SK-N-SH (cell line): ENCODE measurements at regions not wholly inside any gene's neighbourhood (a gene's known extent, or its start where the extent isn't known, plus 50 kb on each side); places are given as distances from the start of the nearest gene placed in this dataset.

Experiments
- FOXM1 ChIP-seq: IDR thresholded peaks from 2 replicates; pipeline ENCODE4 v1.4.0; 2012; ENCODE audit warnings: low read depth, mild to moderate bottlenecking
- JUND ChIP-seq: IDR thresholded peaks from 2 replicates; pipeline ENCODE4 v1.4.0; 2012
- MXI1 ChIP-seq: IDR thresholded peaks from 2 replicates; pipeline ENCODE4 v1.6.1; 2012; ENCODE audit warnings: mild to moderate bottlenecking, low read depth, low read length, improper control_type of control experiment
- TAF1 ChIP-seq: IDR thresholded peaks from 2 replicates; pipeline ENCODE4 v1.6.1; 2012; ENCODE audit warnings: low read depth, mild to moderate bottlenecking, low read length, moderate library complexity, borderline replicate concordance
- TEAD4 ChIP-seq: IDR thresholded peaks from 2 replicates; pipeline ENCODE4 v1.4.0; 2012; ENCODE audit warnings: mild to moderate bottlenecking, borderline replicate concordance; ENCODE audit not compliant: insufficient read depth
- TF ChIP-seq, protein P1 (sequence below): fragments of 150-350 bp; IDR thresholded peaks from 2 replicates; pipeline ENCODE4 v1.6.1; 2017; ENCODE audit warnings: antibody characterized with exemption, low read length, low read depth, borderline replicate concordance
- TF ChIP-seq, protein P2 (sequence below): fragments of 200-600 bp; sonication (generic); IDR thresholded peaks from 2 replicates; pipeline ENCODE4 v1.6.1; 2017; ENCODE audit warnings: antibody characterized with exemption, mild to moderate bottlenecking, moderate library complexity
- TF ChIP-seq, protein P3 (sequence below): IDR thresholded peaks from 2 replicates; pipeline ENCODE4 v1.4.0; 2012; ENCODE audit warnings: low read depth

DNA sequence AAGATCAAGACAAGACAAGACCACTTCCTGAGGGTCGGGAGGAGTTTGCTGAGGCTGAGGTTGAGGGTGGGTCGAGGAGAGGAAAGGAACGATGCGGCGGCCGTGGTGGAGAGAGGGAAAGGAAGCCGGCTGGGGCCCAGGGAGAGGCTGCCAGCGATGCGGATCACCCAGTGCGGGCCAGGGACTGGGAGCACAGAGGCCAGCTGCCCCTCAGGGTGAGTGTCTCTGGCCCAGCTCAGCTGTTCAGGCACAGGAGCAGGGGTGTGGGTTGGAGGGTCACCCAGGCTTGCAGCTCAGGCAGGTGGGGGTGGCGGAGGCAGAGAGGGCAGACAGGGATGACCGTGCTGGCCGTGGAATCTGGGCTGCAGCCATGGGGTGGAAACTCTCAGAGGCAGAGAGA is 99.5 kb downstream of the FGF18 start:
- TF ChIP-seq MXI1 (no peak), JUND (no peak), FOXM1 (no peak), TAF1 (no peak), TEAD4 (no peak)
- TF ChIP-seq, protein P1, sequence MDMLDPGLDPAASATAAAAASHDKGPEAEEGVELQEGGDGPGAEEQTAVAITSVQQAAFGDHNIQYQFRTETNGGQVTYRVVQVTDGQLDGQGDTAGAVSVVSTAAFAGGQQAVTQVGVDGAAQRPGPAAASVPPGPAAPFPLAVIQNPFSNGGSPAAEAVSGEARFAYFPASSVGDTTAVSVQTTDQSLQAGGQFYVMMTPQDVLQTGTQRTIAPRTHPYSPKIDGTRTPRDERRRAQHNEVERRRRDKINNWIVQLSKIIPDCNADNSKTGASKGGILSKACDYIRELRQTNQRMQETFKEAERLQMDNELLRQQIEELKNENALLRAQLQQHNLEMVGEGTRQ = no peak
- TF ChIP-seq, protein P2, sequence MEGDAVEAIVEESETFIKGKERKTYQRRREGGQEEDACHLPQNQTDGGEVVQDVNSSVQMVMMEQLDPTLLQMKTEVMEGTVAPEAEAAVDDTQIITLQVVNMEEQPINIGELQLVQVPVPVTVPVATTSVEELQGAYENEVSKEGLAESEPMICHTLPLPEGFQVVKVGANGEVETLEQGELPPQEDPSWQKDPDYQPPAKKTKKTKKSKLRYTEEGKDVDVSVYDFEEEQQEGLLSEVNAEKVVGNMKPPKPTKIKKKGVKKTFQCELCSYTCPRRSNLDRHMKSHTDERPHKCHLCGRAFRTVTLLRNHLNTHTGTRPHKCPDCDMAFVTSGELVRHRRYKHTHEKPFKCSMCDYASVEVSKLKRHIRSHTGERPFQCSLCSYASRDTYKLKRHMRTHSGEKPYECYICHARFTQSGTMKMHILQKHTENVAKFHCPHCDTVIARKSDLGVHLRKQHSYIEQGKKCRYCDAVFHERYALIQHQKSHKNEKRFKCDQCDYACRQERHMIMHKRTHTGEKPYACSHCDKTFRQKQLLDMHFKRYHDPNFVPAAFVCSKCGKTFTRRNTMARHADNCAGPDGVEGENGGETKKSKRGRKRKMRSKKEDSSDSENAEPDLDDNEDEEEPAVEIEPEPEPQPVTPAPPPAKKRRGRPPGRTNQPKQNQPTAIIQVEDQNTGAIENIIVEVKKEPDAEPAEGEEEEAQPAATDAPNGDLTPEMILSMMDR = no peak
- TF ChIP-seq, protein P3, sequence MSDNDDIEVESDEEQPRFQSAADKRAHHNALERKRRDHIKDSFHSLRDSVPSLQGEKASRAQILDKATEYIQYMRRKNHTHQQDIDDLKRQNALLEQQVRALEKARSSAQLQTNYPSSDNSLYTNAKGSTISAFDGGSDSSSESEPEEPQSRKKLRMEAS = no peak
